Glutamatergic neuron (in vitro differentiated cells): ENCODE measurements at regions not wholly inside any gene's neighbourhood (a gene's known extent, or its start where the extent isn't known, plus 50 kb on each side); places are given as distances from the start of the nearest gene placed in this dataset.

Experiments
- DNase-seq: peaks from one replicate; pipeline ENCODE4 v3.0.0; 2022
- H3K27ac Mint-ChIP-seq: one replicate; pipeline ENCODE4 v1.8.0; 2020; ENCODE audit warnings: mild to moderate bottlenecking, mixed read lengths, inconsistent platforms; ENCODE audit not compliant: unreplicated experiment
- H3K27me3 Mint-ChIP-seq: one replicate; pipeline ENCODE4 v1.8.0; 2020; ENCODE audit warnings: mild to moderate bottlenecking, moderate library complexity, mixed read lengths, inconsistent platforms; ENCODE audit not compliant: unreplicated experiment
- H3K36me3 Mint-ChIP-seq: one replicate; pipeline ENCODE4 v1.8.0; 2020; ENCODE audit warnings: mild to moderate bottlenecking, mixed read lengths, inconsistent platforms; ENCODE audit not compliant: unreplicated experiment
- H3K4me1 Mint-ChIP-seq: one replicate; pipeline ENCODE4 v1.8.0; 2020; ENCODE audit warnings: mild to moderate bottlenecking, low read depth, mixed read lengths, inconsistent platforms; ENCODE audit not compliant: unreplicated experiment
- H3K4me3 Mint-ChIP-seq: one replicate; pipeline ENCODE4 v1.8.0; 2020; ENCODE audit warnings: mild to moderate bottlenecking, mixed read lengths, inconsistent platforms; ENCODE audit not compliant: unreplicated experiment
- H3K9me3 Mint-ChIP-seq: one replicate; pipeline ENCODE4 v1.8.0; 2020; ENCODE audit warnings: mild to moderate bottlenecking, moderate library complexity, mixed read lengths, inconsistent platforms; ENCODE audit not compliant: unreplicated experiment
- CTCF ChIP-seq: fragments of 200-600 bp; sonication (generic); IDR thresholded peaks from one replicate; pipeline ENCODE4 v1.5.0; 2021; ENCODE audit not compliant: partially characterized antibody, unreplicated experiment

- no peaks in the 10 kb centered on the region for H3K9me3 Mint-ChIP-seq
- H3K4me3 Mint-ChIP-seq = no peak overlapping the region
- peaks cover 2% of the 10 kb centered on the region for H3K27me3 Mint-ChIP-seq
- H3K36me3 Mint-ChIP-seq = no peaks in the 10 kb centered on the region
- no peak overlapping the region for H3K27ac Mint-ChIP-seq
- no peak for TF ChIP-seq CTCF
- no peak for DNase-seq
- no peaks in the 10 kb centered on the region for H3K4me1 Mint-ChIP-seq
Measured at GRCh38 chr12:28059668-28060067, 87.1 kb upstream of the PTHLH start.

DNA sequence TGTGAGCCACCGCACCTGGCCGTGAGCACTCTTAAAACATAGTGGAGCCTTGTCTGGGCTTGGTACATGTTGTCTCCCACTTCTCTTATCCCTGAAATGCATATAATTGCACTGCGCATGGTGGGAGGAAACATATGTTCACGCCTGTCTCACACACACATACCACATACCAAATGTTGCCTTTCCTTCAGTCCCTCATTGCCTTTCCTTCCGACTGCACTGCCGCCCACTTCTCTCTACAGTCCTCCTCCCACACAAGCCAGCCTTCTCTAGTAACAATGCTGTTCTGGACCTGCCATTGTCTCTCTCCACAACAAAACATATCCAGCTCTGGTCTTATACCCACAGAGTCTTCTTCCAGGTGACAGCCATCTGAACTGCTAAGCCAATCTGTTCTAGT lies 88.3 kb upstream of the PTHLH start:
- DNase-seq = no peak
- no peak overlapping the region for H3K4me3 Mint-ChIP-seq
- no peaks in the 10 kb centered on the region for H3K4me1 Mint-ChIP-seq

GRCh38 chr12:28063355-28063880 lies 90.9 kb upstream of the PTHLH start:
- no peaks in the 10 kb centered on the region for H3K9me3 Mint-ChIP-seq
- H3K4me1 Mint-ChIP-seq = no peaks in the 10 kb centered on the region
- H3K36me3 Mint-ChIP-seq = no peaks in the 10 kb centered on the region
- no peak overlapping the region for H3K27ac Mint-ChIP-seq
- TF ChIP-seq CTCF = no peak
- no peak for DNase-seq
- H3K4me3 Mint-ChIP-seq = no peak overlapping the region
- peaks cover 2% of the 10 kb centered on the region for H3K27me3 Mint-ChIP-seq

More for the DNA sequence above, 88.3 kb upstream of the PTHLH start:
- Mint-ChIP-seq H3K36me3 (no peaks in the 10 kb centered on the region), H3K27me3 (peaks cover 2% of the 10 kb centered on the region), H3K27ac (no peak overlapping the region), H3K9me3 (no peaks in the 10 kb centered on the region)
- TF ChIP-seq CTCF = no peak

- no peak for DNase-seq
- Mint-ChIP-seq H3K4me3 (no peak overlapping the region), H3K4me1 (no peaks in the 10 kb centered on the region), H3K27me3 (peaks cover 2% of the 10 kb centered on the region), H3K36me3 (no peaks in the 10 kb centered on the region), H3K9me3 (no peaks in the 10 kb centered on the region), H3K27ac (no peak overlapping the region)
- no peak for TF ChIP-seq CTCF
Measured at GRCh38 chr12:28065374-28065773, 92.8 kb upstream of the PTHLH start.

DNA sequence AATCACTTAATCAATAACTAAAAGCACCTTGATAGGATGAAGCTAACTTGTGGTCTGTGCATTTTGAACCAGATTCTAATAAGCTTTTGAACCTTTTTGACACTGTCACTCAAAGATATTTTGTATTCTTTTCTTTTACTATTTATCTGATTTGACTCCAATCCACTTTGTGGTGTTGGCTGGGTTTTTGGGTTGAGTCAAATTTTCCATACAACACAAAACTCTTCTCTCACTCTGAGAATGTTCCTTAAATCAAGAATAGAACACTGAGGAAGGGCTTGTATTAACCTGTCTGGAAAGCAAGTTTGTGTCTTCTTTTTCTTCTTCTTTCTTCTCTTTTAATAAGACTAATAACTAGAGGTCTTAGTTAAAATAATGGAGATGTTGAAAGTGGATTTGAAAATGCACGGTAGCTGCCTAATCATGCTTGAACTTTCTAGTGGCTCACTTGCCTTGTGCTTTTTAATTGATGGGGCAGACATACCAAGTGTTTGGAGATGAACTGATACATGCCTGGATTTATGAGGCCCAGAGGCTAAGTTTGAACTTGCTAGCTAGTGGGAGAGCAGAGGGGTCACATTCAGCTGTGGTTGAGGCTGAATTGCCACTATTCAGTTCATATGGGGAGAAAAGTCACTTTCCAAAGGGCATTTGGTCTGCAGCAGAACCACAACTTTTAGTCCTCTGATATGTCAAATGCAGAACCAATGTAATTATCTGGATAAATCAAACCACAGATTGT lies 93.5 kb upstream of the PTHLH start:
- H3K4me3 Mint-ChIP-seq = no peak overlapping the region
- H3K4me1 Mint-ChIP-seq = no peaks in the 10 kb centered on the region
- H3K36me3 Mint-ChIP-seq = no peaks in the 10 kb centered on the region
- peaks cover 2% of the 10 kb centered on the region for H3K27me3 Mint-ChIP-seq
- TF ChIP-seq CTCF = no peak
- no peak for DNase-seq
- no peaks in the 10 kb centered on the region for H3K9me3 Mint-ChIP-seq
- H3K27ac Mint-ChIP-seq = no peak overlapping the region
